WI38 (cell line): ENCODE measurements at regions not wholly inside any gene's neighbourhood (a gene's known extent, or its start where the extent isn't known, plus 50 kb on each side); places are given as distances from the start of the nearest gene placed in this dataset.
"Not testable (repeated sequence)": the region's sequence is repeated elsewhere in the genome, so short reads cannot be mapped to it uniquely, and the experiment has no call there.

Experiments
- H3K4me3 ChIP-seq: 2 replicates; pipeline ENCODE4 v1.5.1; 2011; ENCODE audit warnings: low read depth, mild to moderate bottlenecking, control low read depth, low read length
- TF ChIP-seq, protein P1 (sequence below): IDR thresholded peaks from 2 replicates; pipeline ENCODE4 v1.5.1; 2012; ENCODE audit warnings: low read depth, mild to moderate bottlenecking, control low read depth, low read length

DNA sequence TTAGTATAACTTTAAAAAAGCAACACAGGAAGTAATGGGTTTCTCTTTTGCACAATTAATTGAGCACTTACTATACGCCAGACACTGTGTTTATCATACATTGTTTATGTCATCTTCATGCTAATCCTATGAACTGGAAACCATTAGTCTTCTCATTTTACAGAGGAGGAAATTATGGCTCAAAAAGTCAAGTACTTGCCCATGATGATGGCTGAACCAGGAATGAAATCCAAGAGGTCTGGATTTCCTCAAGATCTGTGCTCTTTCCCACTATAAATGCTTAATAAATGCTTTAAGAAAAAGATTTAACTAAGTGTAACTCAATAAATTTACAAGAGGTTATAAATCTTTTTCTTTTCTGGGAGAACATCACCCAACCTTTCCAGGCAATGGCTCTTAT, 303.7 kb upstream of the RRP15 start:
- no peak overlapping the region for H3K4me3 ChIP-seq
- TF ChIP-seq, protein P1, sequence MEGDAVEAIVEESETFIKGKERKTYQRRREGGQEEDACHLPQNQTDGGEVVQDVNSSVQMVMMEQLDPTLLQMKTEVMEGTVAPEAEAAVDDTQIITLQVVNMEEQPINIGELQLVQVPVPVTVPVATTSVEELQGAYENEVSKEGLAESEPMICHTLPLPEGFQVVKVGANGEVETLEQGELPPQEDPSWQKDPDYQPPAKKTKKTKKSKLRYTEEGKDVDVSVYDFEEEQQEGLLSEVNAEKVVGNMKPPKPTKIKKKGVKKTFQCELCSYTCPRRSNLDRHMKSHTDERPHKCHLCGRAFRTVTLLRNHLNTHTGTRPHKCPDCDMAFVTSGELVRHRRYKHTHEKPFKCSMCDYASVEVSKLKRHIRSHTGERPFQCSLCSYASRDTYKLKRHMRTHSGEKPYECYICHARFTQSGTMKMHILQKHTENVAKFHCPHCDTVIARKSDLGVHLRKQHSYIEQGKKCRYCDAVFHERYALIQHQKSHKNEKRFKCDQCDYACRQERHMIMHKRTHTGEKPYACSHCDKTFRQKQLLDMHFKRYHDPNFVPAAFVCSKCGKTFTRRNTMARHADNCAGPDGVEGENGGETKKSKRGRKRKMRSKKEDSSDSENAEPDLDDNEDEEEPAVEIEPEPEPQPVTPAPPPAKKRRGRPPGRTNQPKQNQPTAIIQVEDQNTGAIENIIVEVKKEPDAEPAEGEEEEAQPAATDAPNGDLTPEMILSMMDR: no peak

DNA sequence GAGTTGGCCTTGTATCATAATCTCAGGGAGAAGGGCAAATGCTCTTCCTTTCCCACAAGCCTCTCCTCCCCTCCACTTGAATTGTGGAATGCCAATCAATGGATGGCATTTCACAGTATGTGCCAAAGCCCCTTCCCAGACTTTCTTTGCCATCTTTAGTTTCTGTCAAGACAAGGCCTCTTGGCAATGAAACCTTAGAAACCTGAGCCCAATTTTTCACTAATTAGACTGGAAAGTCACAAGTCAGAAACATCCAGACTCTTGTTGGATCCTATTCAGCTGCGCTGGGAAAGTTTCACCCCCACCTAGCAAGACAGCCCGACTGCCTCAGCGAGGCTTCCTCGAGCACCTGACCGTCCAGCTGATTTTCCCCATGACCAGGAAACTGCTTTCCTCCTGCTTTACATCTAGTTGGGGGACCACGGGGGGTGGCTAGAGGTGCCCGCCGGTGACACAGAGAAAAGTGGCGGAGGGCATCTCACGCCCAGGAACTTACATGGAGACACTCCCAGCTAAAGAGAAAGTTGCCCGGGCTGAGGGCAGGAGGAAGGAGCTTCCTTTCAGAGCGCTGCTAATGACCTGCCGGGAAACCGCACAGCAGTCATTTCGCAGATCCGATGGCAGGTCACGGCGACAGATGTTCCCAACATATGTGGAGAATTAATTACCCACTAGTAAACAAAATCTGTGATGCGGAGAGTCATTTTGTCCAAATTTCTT, 302.6 kb upstream of the RRP15 start:
- TF ChIP-seq, protein P1: no peak
- no peak overlapping the region for H3K4me3 ChIP-seq

DNA sequence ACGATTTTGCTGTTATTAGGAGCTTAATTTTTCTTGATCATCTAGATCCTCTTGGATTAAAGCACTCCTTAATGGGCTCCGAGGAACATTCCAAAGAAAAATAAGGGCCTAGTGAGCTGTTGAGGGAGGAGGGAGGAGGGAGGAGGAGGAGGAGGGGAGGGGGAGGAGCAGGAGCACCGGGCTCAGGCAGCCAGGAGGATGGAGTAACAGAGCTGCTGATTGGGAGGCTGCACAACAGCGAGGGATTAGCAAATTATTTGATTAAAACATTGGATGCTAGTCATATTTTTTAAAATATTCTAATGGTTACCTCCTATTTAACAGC, 302.1 kb upstream of the RRP15 start:
- TF ChIP-seq, protein P1: no peak
- H3K4me3 ChIP-seq: no peak overlapping the region

DNA sequence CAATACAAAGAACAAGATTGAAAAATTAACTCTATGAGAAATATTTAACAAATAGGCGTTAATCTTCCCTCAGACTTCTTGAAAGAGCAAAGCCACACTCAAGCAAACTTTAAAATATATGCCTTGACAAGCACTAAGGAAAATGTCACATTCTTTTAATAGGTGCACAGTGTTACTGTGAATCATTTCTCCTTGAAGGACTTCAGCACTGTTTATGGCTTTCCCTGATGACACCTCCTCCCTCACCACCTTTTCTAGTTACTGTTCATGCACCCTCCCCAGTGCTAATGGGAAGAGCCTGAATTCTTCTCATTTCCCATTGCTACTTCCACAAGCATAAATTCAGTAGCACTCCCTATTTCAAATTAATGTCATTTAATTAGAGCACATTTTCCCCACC, 299.5 kb upstream of the RRP15 start:
- TF ChIP-seq, protein P1: no peak
- H3K4me3 ChIP-seq: no peak overlapping the region

DNA sequence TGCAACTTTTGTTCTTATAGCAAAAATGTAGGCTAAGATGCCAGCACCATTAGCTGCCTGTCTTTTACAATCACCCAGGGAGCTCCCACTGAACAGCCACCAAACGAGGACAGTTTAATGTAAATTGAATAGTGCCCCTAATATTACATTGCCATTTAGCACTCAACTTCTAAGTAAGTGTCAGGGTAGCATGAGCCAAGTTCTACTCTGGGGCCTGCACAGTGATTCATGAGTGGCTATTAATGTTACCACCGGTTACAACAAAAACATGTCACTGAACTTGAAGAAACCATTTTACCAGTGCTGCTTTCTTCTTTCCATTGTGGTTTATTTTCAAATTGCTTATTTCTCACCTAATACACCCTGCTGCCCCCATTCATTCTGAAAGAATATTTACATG, 295.6 kb upstream of the RRP15 start:
- TF ChIP-seq, protein P1: no peak
- H3K4me3 ChIP-seq: no peak overlapping the region

DNA sequence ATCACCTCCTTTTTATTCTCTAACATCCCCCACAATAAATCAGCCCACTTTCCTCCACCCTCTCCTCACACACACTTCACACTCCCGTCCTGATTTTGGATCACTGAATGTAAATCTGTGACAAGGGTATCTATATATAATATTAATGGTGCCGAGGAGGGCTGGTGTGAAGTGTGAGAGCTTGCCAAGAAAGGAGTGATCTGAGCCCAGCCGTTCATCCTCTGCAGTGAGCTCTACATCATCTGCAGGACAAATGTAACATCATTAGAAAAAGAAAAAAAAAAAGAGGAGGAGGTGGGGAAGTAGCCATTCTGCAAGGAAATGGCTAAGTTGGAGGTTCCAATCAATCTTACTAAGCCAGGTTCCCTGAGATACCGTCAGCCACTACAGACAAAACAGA, 291.7 kb upstream of the RRP15 start:
- TF ChIP-seq, protein P1: no peak
- H3K4me3 ChIP-seq: no peak overlapping the region

GRCh38 chr1:218008296-218008695, 276.8 kb upstream of the RRP15 start:
- not testable (repeated sequence) for H3K4me3 ChIP-seq

DNA sequence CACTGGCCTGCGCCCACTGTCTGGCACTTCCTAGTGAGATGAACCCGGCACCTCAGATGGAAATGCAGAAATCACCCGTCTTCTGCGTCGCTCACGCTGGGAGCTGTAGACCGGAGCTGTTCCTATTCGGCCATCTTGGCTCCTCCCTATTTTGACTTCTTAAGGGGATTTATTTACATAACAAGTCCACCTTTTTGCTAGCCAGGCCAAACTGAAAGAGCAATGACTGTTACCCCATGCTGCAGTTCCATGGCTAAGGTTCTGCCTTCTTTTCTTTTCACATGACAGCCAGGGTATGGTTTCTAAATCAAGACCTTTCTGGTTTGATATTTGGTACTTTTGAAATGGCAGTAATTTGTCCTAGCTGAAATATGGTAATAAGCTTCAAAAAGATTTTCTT, 270.0 kb upstream of the RRP15 start:
- H3K4me3 ChIP-seq: not testable (repeated sequence)
